ENCODE measurements at regions not wholly inside any gene's neighbourhood (a gene's known extent, or its start where the extent isn't known, plus 50 kb on each side); places are given as distances from the start of the nearest gene placed in this dataset.

DNA sequence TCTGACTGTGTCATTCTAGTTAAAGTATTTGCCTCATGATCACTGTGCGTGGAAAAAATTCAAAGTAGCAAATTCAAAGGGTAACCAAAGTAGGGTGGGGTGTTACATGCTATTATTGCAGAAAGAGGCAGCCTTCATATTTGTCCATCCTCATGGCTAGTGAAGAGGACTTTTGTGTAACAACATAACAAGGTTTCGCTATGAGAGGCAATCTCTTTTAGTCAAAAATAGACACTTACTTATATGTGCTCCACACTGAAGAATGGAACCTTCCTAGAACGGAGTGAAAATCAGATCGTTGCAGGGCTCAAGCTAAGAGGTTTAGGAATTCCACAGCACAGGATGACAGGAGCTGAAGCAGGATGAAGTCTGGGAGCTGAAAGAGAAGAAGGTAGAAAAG, 345.1 kb upstream of the CBLB start:
- DNase-seq (ENCODE audit: low read depth), result no peak
- H3K4me3 ChIP-seq (ENCODE audit: low read length), result no peak overlapping the region
- H3K4me1 ChIP-seq (ENCODE audit: control insufficient read depth, insufficient read depth, low read length), result peaks cover 10% of the 10 kb centered on the region
- H3K9me3 ChIP-seq (ENCODE audit: control insufficient read depth, low read length), result no peaks in the 10 kb centered on the region
- no peaks in the 10 kb centered on the region for H3K27me3 ChIP-seq (replicated peaks; ENCODE audit: control insufficient read depth, insufficient read depth, low read length)
- no peak overlapping the region for H3K9ac ChIP-seq (ENCODE audit: low read length)
- H3K36me3 ChIP-seq (ENCODE audit: control insufficient read depth, insufficient read depth, low read length, severe bottlenecking), result no peaks in the 10 kb centered on the region

DNA sequence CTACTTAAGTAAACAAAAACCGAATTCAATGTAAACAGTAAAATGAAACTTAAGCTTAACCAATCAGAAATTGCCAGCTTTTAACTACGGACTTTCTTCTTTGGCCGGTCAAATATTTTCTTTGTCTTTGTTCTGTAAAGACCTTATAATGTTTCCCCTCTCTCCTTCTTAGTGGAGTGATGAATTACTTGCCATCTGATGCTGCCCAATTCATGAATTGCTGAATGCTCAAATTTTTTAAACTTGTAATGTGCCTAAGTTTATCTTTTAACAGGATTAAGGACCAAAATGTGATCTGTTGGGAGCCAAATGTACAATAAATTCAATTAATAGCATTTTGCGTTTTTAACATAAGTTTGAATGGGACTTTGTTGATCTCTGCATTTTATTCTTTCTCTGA, 345.8 kb upstream of the CBLB start:
- Histone ChIP-seq H3K4me1 (ENCODE audit: control insufficient read depth, insufficient read depth, low read length) (peaks cover 9% of the 10 kb centered on the region), H3K9ac (ENCODE audit: low read length) (no peak overlapping the region), H3K27me3 (replicated peaks; ENCODE audit: control insufficient read depth, insufficient read depth, low read length) (no peaks in the 10 kb centered on the region), H3K4me3 (ENCODE audit: low read length) (no peak overlapping the region), H3K9me3 (ENCODE audit: control insufficient read depth, low read length) (no peaks in the 10 kb centered on the region), H3K36me3 (ENCODE audit: control insufficient read depth, insufficient read depth, low read length, severe bottlenecking) (no peaks in the 10 kb centered on the region)
- DNase-seq (ENCODE audit: low read depth), result no peak

DNA sequence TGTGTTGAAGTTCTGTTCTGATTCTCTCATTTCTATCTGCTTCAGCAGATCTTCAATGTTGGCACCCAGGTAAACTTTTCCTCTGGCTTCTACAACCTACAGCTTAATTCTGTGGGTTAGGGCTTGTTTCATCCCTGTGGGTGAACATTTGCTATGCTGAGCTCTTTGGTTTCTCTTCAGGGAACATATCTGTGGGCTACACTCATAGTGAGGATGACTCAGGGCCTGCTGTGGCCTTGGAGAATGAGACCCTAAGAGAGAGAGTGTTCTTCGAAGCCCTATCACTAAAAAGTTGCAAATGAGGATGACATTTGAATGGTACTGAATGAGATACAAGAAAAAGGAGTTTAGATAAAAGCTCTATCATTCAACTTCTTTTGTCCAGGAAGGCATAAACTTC, 346.2 kb upstream of the CBLB start:
- DNase-seq (ENCODE audit: low read depth), result no peak
- H3K4me3 ChIP-seq (ENCODE audit: low read length), result no peak overlapping the region
- H3K9me3 ChIP-seq (ENCODE audit: control insufficient read depth, low read length), result no peaks in the 10 kb centered on the region
- H3K9ac ChIP-seq (ENCODE audit: low read length), result no peak overlapping the region
- H3K27me3 ChIP-seq (replicated peaks; ENCODE audit: control insufficient read depth, insufficient read depth, low read length), result no peaks in the 10 kb centered on the region
- no peaks in the 10 kb centered on the region for H3K36me3 ChIP-seq (ENCODE audit: control insufficient read depth, insufficient read depth, low read length, severe bottlenecking)
- H3K4me1 ChIP-seq (ENCODE audit: control insufficient read depth, insufficient read depth, low read length), result peaks cover 9% of the 10 kb centered on the region

- Histone ChIP-seq H3K27me3 (replicated peaks; ENCODE audit: control insufficient read depth, insufficient read depth, low read length) (no peaks in the 10 kb centered on the region), H3K9me3 (ENCODE audit: control insufficient read depth, low read length) (peaks cover 3% of the 10 kb centered on the region), H3K9ac (ENCODE audit: low read length) (no peak overlapping the region), H3K4me1 (ENCODE audit: control insufficient read depth, insufficient read depth, low read length) (peaks cover 4% of the 10 kb centered on the region), H3K36me3 (ENCODE audit: control insufficient read depth, insufficient read depth, low read length, severe bottlenecking) (no peaks in the 10 kb centered on the region), H3K4me3 (ENCODE audit: low read length) (no peak overlapping the region)
- no peak for DNase-seq (ENCODE audit: low read depth)
Measured at GRCh38 chr3:106217745-106218144, 348.9 kb upstream of the CBLB start.

DNA sequence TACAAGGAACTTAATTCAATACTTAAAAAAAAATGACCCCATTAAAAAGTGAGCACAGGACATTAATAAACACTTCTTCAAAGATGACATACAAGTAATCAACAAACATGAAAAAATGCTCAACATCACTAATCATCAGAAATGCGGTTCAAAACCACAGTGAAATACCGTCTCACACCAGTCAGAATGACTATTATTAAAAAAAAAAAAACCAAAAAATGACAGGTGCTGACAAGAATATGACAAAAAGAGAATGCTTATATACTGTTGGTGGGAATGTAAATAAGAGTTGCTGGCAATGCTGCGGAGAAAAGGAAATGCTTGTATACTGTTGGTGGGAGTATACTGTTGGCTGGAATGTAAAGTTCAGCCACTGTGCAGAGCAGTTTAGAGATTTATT, 358.3 kb upstream of the CBLB start:
- no peak overlapping the region for H3K4me3 ChIP-seq (ENCODE audit: low read length)
- no peaks in the 10 kb centered on the region for H3K36me3 ChIP-seq (ENCODE audit: control insufficient read depth, insufficient read depth, low read length, severe bottlenecking)
- H3K9ac ChIP-seq (ENCODE audit: low read length), result no peak overlapping the region
- no peak for DNase-seq (ENCODE audit: low read depth)
- no peaks in the 10 kb centered on the region for H3K27me3 ChIP-seq (replicated peaks; ENCODE audit: control insufficient read depth, insufficient read depth, low read length)
- peaks cover under 1% of the 10 kb centered on the region for H3K9me3 ChIP-seq (ENCODE audit: control insufficient read depth, low read length)
- no peaks in the 10 kb centered on the region for H3K4me1 ChIP-seq (ENCODE audit: control insufficient read depth, insufficient read depth, low read length)

DNA sequence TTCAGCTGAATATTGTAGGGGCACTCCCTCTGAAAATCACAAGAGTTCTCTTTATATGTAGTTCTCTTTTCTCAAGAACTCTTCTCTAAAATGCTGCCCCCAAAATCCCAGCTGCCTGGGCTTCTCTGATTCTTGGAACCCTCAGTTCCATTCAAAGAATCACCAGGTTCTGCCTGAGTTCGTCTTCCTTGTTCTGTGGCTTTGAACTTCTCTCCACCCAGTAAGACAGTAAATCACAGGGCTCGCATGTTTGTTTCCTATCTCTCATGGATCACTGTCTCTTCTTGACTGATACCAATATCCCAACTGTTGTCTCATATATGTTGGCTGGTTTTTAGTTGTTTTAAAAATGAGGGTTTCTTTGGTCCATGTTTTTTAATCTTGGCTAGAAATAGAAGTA, 359.5 kb upstream of the CBLB start:
- no peaks in the 10 kb centered on the region for H3K36me3 ChIP-seq (ENCODE audit: control insufficient read depth, insufficient read depth, low read length, severe bottlenecking)
- H3K9me3 ChIP-seq (ENCODE audit: control insufficient read depth, low read length), result no peaks in the 10 kb centered on the region
- peaks cover 5% of the 10 kb centered on the region for H3K4me1 ChIP-seq (ENCODE audit: control insufficient read depth, insufficient read depth, low read length)
- DNase-seq (ENCODE audit: low read depth), result no peak
- H3K4me3 ChIP-seq (ENCODE audit: low read length), result no peak overlapping the region
- H3K9ac ChIP-seq (ENCODE audit: low read length), result no peak overlapping the region
- no peaks in the 10 kb centered on the region for H3K27me3 ChIP-seq (replicated peaks; ENCODE audit: control insufficient read depth, insufficient read depth, low read length)

DNA sequence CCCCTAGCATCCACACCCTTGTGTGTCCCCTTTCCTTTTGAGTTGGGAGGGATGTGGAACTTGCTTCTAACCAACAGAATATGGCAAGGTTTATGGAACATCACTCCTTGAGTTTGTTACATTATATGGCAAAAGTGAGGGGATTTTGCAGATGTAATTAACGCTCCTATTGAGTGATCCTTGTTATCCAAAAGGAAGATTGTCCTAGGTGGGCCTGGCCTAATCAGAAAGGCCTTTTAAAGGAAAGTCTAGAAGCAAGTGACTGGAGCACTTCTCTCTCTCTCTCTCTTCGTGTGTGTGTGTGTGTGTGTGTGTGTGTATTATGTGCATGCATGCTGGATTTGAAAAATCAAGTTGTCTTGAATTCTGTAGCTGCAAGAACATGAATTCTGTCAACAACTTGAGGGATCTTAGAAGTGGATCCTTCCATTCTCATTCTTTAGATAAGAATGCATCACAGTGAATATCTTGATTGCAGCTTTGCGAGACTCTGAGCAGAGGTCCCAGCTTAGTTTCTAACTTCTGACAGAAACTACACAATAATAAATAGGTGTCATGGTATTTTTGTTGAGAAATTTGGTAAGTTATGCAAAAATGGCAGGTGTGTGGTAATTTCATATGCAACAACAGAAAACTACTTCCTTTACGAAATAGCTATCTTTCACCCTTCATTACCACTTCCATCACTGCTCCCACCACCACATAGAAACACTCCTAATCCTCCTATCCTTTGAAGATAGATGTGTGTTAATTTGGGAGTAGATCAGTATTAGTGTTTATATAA, 360.9 kb upstream of the CBLB start:
- no peak overlapping the region for H3K4me3 ChIP-seq (ENCODE audit: low read length)
- H3K4me1 ChIP-seq (ENCODE audit: control insufficient read depth, insufficient read depth, low read length), result peaks cover 7% of the 10 kb centered on the region
- no peaks in the 10 kb centered on the region for H3K36me3 ChIP-seq (ENCODE audit: control insufficient read depth, insufficient read depth, low read length, severe bottlenecking)
- H3K9ac ChIP-seq (ENCODE audit: low read length), result no peak overlapping the region
- no peak for DNase-seq (ENCODE audit: low read depth)
- H3K27me3 ChIP-seq (replicated peaks; ENCODE audit: control insufficient read depth, insufficient read depth, low read length), result no peaks in the 10 kb centered on the region
- H3K9me3 ChIP-seq (ENCODE audit: control insufficient read depth, low read length), result no peaks in the 10 kb centered on the region

DNA sequence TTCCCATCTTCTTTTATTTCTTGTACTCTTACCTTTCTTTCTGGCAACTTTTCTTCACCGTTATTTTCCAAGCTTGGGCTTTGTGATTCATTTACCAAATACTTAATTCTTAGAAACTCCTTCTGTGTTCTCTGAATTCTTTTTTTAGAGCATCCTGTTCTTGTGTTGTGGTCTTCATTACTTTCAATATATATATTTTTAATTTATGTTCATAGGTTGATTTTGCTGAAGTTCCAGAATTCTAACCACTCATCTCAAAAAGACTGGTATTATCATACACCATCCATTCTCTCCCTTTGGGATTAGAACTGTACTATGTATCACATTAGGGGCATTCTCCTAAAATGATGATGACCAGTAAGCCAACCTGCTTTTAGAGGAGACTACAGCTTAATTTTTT, 362.3 kb upstream of the CBLB start:
- Histone ChIP-seq H3K9ac (ENCODE audit: low read length) (no peak overlapping the region), H3K4me3 (ENCODE audit: low read length) (no peak overlapping the region), H3K9me3 (ENCODE audit: control insufficient read depth, low read length) (no peaks in the 10 kb centered on the region), H3K27me3 (replicated peaks; ENCODE audit: control insufficient read depth, insufficient read depth, low read length) (no peaks in the 10 kb centered on the region), H3K36me3 (ENCODE audit: control insufficient read depth, insufficient read depth, low read length, severe bottlenecking) (no peaks in the 10 kb centered on the region), H3K4me1 (ENCODE audit: control insufficient read depth, insufficient read depth, low read length) (peaks cover 10% of the 10 kb centered on the region)
- DNase-seq (ENCODE audit: low read depth), result no peak

DNA sequence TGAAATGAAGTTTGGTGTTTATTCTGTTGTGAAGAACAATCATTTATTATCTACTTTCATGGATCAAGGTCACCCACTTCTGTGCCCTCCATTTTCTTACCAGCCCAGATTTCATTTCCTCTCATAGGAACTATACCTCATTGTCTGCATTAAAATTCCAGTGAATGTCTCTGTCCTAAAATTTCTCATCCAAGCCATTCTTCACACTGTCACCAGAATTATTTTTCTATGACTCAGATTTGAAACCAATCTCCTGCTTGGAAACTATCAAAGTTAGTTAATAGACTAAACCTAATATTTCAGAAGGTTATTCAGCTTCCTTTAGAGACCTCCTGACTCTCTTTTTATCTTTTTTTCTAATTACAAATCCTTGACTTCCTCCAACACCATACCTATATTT, 364.1 kb upstream of the CBLB start:
- Histone ChIP-seq H3K27me3 (replicated peaks; ENCODE audit: control insufficient read depth, insufficient read depth, low read length) (no peaks in the 10 kb centered on the region), H3K4me1 (ENCODE audit: control insufficient read depth, insufficient read depth, low read length) (peaks cover 10% of the 10 kb centered on the region), H3K9me3 (ENCODE audit: control insufficient read depth, low read length) (no peaks in the 10 kb centered on the region), H3K4me3 (ENCODE audit: low read length) (no peak overlapping the region), H3K36me3 (ENCODE audit: control insufficient read depth, insufficient read depth, low read length, severe bottlenecking) (no peaks in the 10 kb centered on the region), H3K9ac (ENCODE audit: low read length) (no peak overlapping the region)
- DNase-seq (ENCODE audit: low read depth), result no peak

DNA sequence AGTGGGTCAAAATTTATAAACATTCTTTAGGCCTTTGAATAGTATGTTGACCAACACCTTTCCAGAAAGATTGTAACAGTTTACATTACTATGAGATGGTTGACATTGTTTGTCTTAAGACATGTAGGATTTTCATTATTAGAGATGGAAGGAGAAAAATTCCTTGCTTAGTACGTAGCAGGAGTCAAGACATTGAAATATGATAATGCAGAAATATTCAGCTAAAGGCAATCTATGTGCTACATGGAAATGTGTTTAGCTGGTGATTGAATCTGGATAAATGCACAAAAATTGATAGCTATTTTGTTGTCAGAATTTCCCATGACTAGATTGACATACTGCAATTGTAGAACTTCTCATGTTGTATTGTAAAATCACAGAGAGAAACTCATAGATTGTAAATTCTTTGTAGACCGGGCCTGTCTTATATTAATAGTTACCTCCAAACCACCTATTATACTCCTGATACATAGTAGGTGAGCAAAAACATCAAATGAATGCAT, 370.4 kb upstream of the CBLB start:
- Histone ChIP-seq H3K4me1 (ENCODE audit: control insufficient read depth, insufficient read depth, low read length) (peaks cover 4% of the 10 kb centered on the region), H3K36me3 (ENCODE audit: control insufficient read depth, insufficient read depth, low read length, severe bottlenecking) (no peaks in the 10 kb centered on the region), H3K4me3 (ENCODE audit: low read length) (no peak overlapping the region), H3K9me3 (ENCODE audit: control insufficient read depth, low read length) (no peaks in the 10 kb centered on the region), H3K9ac (ENCODE audit: low read length) (no peak overlapping the region), H3K27me3 (replicated peaks; ENCODE audit: control insufficient read depth, insufficient read depth, low read length) (no peaks in the 10 kb centered on the region)
- no peak for DNase-seq (ENCODE audit: low read depth)

GRCh38 chr3:106241593-106241992, 372.8 kb upstream of the CBLB start:
- no peaks in the 10 kb centered on the region for H3K9me3 ChIP-seq (ENCODE audit: control insufficient read depth, low read length)
- no peaks in the 10 kb centered on the region for H3K36me3 ChIP-seq (ENCODE audit: control insufficient read depth, insufficient read depth, low read length, severe bottlenecking)
- H3K9ac ChIP-seq (ENCODE audit: low read length), result no peak overlapping the region
- DNase-seq (ENCODE audit: low read depth), result no peak
- no peaks in the 10 kb centered on the region for H3K27me3 ChIP-seq (replicated peaks; ENCODE audit: control insufficient read depth, insufficient read depth, low read length)
- no peaks in the 10 kb centered on the region for H3K4me1 ChIP-seq (ENCODE audit: control insufficient read depth, insufficient read depth, low read length)
- H3K4me3 ChIP-seq (ENCODE audit: low read length), result no peak overlapping the region

DNA sequence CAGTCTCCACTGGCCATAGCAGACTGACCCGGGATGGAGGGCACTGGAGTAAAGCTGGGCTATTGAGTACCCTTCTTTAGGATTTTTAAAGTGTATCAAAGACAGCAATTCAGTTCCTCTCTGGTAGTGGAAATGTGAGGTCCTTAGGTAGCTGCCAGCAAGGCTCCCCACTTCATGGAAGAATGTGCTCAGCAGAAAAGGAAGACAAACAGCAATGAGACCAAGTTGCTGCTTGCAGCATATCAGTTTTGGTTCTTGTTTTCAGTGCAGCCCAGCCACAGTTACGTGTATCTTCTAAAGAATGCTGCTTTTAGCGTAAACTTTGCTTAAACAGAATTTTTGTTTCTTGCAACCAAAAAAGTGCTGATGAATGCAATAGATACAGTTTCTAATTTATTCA, 374.0 kb upstream of the CBLB start:
- Histone ChIP-seq H3K9me3 (ENCODE audit: control insufficient read depth, low read length) (no peaks in the 10 kb centered on the region), H3K4me3 (ENCODE audit: low read length) (no peak overlapping the region), H3K9ac (ENCODE audit: low read length) (no peak overlapping the region), H3K36me3 (ENCODE audit: control insufficient read depth, insufficient read depth, low read length, severe bottlenecking) (no peaks in the 10 kb centered on the region), H3K4me1 (ENCODE audit: control insufficient read depth, insufficient read depth, low read length) (no peaks in the 10 kb centered on the region), H3K27me3 (replicated peaks; ENCODE audit: control insufficient read depth, insufficient read depth, low read length) (no peaks in the 10 kb centered on the region)
- DNase-seq (ENCODE audit: low read depth), result no peak
